HG03196 (cell line): ENCODE measurements at regions not wholly inside any gene's neighbourhood (a gene's known extent, or its start where the extent isn't known, plus 50 kb on each side); places are given as distances from the start of the nearest gene placed in this dataset.

Experiments used
- ATAC-seq: cut with Tn5 transposase; IDR thresholded peaks from one replicate; pipeline ENCODE4 v1.9.1; 2021; ENCODE audit not compliant: unreplicated experiment

DNA sequence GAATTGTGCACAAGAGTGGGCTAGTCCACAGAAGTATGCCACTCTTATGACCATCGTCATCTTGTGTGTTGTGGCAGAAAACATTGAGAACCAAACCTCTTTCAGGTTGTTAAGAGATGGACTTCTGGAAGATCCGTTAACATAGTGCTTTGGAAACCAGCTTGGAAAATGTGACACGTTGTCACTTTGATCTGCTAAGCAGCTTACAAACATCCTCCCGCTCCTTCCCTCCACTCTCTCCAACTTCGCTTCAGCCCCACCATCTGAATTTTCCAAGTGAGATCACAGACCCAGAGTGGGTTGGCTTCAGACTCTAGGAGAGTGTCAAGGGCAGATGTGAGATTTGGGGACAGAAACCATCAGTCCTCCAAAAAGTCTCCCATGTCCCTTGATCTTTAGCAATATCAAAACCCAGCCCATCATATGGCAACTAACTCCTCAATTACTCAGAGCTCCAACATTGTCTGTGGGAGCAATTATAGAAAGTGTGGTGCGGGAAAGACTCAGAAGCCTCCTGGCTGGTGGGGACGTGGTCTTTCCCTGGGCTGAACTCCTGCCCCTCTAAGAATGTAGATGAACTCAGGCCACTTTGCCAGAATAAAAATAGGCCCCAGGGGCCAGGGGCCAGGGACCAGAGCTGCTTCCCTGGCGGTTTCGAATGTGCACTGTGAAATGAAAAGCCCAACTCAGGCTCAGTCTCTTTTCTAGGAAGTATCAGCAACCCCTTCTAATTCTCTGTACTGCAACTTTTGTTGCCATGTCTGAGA lies 129.5 kb downstream of the SLC38A6 start:
- no peak for ATAC-seq

DNA sequence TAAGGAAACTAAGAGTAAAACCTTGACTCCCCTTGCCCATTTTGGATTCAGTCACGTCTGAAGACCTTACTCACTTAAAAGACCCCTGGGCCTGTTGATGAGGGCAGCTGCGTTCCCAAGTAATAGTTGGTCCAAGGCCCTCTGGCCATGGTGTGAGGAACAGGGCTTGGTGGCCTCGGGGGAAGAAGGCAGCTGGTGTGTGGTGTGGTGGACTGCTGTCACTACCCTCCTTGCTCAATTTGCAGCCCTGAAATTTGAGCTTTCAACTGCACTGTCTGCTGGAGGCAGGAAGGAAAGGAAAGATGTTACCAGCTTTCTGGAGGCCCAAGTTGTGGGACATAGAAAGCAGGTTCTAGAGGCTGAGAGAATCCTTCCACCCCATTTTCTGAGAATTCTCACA lies 128.2 kb downstream of the SLC38A6 start:
- ATAC-seq = no peak

DNA sequence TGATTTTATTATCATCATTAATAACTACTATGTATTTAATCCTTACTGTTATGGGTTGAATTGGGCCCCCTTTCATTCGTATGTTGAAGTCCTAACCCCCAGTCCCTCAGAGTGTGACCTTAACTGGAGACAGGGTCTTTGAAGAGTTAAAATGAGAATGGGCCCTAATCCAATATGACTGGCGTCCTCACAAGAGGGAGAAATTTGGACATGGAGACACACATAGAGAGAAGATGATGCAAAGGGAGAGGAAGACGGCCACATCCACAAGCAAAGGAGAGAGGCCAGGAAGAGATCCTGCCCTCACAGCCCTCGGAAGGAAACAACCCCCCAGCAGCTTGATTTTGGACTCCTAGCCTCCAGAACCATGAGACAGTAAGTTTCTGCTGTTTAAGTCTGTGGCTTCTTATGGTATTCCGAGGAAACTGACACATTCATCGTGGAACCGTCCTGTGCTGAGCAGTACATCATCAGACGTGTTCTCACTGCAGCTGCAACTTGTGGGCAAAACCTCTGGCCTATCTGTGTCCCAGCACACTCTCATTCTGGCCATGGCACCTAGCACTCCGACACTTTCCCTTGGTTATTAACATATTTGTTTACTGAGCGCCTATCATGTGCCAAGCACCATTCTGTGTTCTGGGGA lies 127.6 kb downstream of the SLC38A6 start:
- no peak for ATAC-seq

DNA sequence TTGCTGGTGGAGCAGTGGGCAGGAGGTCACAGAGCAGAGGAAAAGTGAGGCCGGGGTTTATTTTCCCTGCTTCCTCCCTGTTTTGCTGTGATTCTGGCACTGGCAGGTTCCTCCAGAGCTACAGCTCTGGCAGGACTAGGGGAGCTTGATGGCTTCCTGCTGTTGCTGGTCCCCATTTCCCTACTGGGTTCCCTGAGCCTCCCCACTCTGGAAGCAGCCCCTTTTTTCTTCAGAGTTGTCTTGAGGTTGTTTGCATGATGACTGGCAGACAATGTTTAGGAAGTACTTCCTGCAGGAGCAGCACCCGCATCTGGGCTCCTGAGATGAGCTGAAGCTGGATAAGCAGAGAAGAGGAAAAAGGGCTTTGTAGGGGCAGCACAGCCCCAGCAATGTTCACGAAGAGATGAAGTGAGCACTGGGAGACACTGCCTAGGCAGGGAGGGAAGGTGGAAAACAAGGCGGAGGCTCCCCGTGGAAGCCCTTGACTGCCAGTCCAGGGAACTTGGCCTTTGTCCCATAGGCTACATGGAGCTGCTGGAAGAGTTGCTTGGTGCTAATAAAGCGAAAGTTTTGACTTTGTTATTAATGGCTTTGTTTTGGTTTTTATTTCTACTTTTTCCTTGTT lies 126.9 kb downstream of the SLC38A6 start:
- no peak for ATAC-seq

DNA sequence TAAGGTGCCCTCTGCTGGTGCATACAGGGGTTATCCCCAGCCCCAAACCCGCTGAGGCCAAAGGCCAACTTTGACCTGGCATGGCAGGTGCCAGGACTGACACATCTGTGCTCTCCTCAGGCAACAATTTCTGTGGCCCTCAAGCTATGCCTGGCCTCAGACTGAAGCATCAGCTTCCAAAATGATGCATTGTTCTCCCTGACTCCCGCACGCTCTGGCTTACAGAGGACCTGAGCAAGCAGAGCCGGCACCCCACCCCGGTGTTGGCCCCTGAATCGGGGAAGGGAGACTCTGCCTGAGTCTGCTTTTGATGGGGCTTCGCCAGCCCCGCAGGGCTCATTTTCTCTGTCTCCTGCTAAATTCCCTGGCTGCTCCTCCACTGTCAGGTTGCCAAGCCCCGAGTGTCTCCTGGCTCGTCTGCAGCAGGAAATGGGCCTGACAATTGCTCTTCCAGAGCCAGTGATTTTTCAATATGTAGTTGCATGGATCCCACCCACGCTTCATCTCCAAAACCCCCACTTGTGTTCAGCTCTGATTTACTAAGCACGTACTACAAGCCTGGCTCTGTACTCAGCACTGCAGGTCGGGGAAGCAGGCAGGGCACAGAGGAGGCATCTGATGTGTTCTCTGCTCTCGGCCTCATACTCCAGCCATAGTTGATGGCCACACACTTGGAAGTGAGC lies 126.1 kb downstream of the SLC38A6 start:
- no peak for ATAC-seq

- no peak for ATAC-seq
These were observed 125.4 kb downstream of the SLC38A6 start for GRCh38 chr14:61106271-61106958.

- ATAC-seq = peak; percentile 3
These were observed 123.3 kb downstream of the SLC38A6 start for GRCh38 chr14:61104358-61104757.

GRCh38 chr14:61103541-61104339 lies 122.7 kb downstream of the SLC38A6 start:
- ATAC-seq = peak; percentile 67

DNA sequence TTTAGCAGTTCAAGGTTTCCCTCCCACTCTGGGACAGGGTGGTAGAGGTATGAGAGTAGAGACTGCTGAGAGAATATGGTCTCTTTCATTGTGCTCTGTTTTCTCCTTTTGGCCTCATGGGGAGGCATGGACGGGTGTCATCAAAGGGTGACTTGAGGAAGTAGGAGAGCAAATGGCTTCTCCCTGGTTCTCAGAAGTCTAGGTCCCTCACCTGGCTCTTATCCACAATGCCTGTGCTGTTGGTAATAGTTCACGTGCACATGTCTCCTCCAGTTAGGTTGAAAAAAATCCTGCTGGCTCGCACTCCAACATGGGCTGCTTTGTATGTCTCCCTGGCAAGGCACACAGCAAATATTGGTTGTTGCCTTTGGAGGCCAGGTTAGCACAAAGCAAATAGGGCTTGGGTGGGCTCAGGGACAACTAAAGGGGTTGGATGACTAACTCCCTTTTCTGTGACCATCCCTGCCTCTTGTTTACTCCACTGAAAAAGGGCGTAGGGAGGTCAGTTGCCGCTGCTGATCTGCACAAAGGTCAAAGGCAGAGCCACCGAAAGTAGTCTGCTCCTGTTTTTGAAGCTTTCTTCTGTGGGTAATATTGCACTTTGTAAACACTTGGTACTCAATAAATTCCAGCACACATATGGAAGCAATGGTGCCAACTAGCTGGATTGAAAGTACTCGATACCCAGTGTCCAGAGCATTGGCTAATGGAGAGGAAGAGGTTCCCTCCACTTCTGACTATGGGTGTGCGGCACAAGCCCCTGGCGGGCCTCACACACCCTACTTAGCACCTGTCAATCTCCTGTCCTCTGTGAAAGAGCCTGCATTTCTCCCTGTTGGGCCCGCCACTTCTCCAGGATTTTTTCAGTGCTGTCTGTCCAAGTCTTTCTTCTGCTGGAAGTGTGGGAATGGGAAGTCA lies 121.8 kb downstream of the SLC38A6 start:
- ATAC-seq = no peak
